Motor neuron (in vitro differentiated cells): ENCODE measurements at regions not wholly inside any gene's neighbourhood (a gene's known extent, or its start where the extent isn't known, plus 50 kb on each side); places are given as distances from the start of the nearest gene placed in this dataset.

ENCODE experiments used
- ATAC-seq, 8 experiments: fragments of 200-7000 bp; cut with Tn5 transposase; replicated peaks in 6 of 8; 2 replicates each; pipeline ENCODE4 v1.8.0; 2021; ENCODE audit warnings: mild to moderate bottlenecking in 8 of 8, moderate library complexity in 8 of 8
- H3K27ac ChIP-seq, 2 donors: fragments of 250-450 bp; sonication (Bioruptor Pico); 2 replicates each; pipeline ENCODE4 v1.9.0; 2021; ENCODE audit warnings: antibody characterized with exemption in 2 of 2, mild to moderate bottlenecking in 2 of 2, moderate library complexity in 1 of 2
- H3K4me1 ChIP-seq, 2 donors: fragments of 250-450 bp; sonication (Bioruptor Pico); replicated peaks in 1 of 2; 2 replicates each; pipeline ENCODE4 v1.6.1; 2021; ENCODE audit warnings: antibody characterized with exemption in 2 of 2, mild to moderate bottlenecking in 2 of 2, moderate library complexity in 1 of 2
- H3K4me3 ChIP-seq, 5 donors: fragments of 250-450 bp; sonication (Bioruptor Pico); 2 replicates each; pipeline ENCODE4 v1.9.0; 2021; ENCODE audit warnings: antibody characterized with exemption in 5 of 5, mild to moderate bottlenecking in 5 of 5, moderate library complexity in 4 of 5
- WGBS, 10 experiments: fragments of 450-650 bp; shearing (Covaris generic); methylation state at CpG; one replicate each; pipeline ENCODE4 v1.0.0; 2022; 5-methylcytosine and 5-hydroxymethylcytosine counted together
- in situ Hi-C, 9 experiments: fragments of 400-800 bp; cut with MboI; loops; one replicate each; pipeline ENCODE4 v1.15.0; 2021; ENCODE audit warnings: low sequenced_read_pairs in 9 of 9, low pct_unique_long_range_greater_than_20kb in 2 of 9; ENCODE audit not compliant: unreplicated experiment in 9 of 9

DNA sequence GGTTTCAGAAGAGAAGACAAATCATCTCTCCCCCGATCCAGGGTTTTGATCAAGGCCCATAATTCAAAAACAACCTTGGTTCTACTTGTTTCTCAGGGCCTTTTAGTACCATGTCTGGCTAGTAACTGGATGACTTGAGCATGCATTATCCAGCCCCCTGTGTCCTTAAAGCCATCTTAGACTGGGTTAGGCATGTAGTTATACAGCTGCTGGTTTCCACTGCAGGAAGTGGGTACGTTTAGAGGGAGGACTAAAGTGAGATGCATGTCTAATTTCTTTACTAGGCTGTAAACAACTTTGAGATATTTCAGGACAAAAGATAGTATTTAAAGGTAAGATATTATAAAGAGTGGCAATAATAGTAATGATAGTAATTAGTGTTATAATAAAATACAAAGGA, 372.0 kb downstream of the PLK2 start:
- no peak for ATAC-seq
- in situ Hi-C loops: no loop called here
- WGBS, 10 experiments: 33 to 100% (median 83%) methylated on average over 1 to 2 of the region's 2 CpGs
- H3K4me1 ChIP-seq: no peaks in the 10 kb centered on the region
- no peak overlapping the region for H3K4me3 ChIP-seq
- no peak overlapping the region for H3K27ac ChIP-seq

DNA sequence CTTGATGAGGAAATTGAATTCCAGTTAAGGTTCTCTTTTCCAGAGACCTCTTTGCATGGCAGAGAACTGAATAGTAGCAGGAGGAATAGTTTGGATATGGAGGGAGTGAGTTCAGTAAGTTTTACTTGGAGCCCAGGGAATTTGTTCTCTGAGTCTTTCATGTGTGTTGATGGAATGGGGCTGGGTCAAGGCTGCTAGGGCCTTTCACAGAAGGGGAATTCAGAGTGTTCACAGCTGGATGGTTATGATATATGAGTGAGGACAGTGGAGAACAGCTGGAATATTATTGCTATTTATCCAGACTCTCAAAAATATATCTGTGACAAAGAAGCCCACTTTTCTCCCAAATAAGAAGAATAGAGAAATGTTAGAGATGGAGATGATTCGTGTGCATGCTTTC, 372.8 kb downstream of the PLK2 start:
- Histone ChIP-seq H3K27ac (no peak overlapping the region), H3K4me3 (no peak overlapping the region), H3K4me1 (no peaks in the 10 kb centered on the region)
- in situ Hi-C loops: no loop called here
- WGBS, 10 experiments: 0 to 78% (median 28%) methylated on average over 1 of the region's 1 CpG; no CpG with 5 or more reads in 2 of the 10 experiments
- no peak for ATAC-seq

DNA sequence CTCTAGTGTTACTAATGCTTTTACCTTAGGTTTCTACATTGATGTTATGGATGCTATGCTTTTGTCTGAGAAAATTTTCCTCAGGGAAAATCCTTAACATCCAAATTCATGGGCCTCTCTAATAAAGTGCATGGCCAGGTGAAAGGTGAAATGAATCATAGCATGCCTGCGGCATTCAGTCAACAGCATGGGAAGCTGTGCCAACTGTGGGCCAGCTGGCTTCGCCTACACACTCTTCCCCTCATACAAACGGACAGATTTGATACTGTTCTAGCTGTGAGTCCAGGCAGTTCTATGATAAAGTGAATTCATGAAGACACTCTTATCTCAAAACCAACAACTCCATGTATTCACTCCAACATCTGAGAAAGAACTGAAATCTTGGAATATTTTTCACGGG, 374.1 kb downstream of the PLK2 start:
- ATAC-seq: no peak
- Histone ChIP-seq H3K4me1 (no peaks in the 10 kb centered on the region), H3K27ac (no peak overlapping the region), H3K4me3 (no peak overlapping the region)
- 50 to 100% (median 92%) methylated on average over 1 to 4 of the region's 4 CpGs; no CpG with 5 or more reads in 2 of the 10 experiments for WGBS, 10 experiments
- in situ Hi-C loops: no loop called here

- peaks cover 4 to 16% of the 10 kb centered on the region in 2 donors for H3K4me1 ChIP-seq
These were observed 378.5 kb downstream of the PLK2 start for GRCh38 chr5:58081435-58081834.

DNA sequence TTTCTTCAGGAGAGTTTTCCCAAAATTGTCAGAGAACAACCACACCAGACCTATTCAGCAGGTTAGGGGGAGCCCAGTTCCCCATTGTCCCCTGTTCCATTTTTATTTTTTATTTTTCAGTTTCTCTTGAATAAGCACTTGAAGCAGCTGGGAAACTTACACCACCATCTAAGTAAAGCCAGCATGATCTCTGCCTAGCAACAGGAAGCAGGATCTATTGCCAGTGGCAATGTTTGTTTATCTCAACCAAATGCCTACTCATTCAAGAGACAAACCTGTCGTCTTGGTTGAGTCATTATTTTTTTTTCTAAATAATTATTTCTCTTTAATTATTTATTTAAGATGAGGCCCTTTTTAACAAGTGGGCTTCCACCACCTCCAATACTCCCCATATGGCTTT, 379.3 kb downstream of the PLK2 start:
- in situ Hi-C loops: no loop called here
- 0 to 67% (median 38%) methylated on average over 1 of the region's 1 CpG; no CpG with 5 or more reads in 1 of the 10 experiments for WGBS, 10 experiments
- Histone ChIP-seq H3K27ac (no peak overlapping the region), H3K4me1 (peaks cover 4 to 24% of the 10 kb centered on the region in 2 donors), H3K4me3 (no peak overlapping the region)
- no peak for ATAC-seq

More at GRCh38 chr5:58081435-58081834, 378.5 kb downstream of the PLK2 start:
- no peak overlapping the region for H3K4me3 ChIP-seq
- no peak overlapping the region for H3K27ac ChIP-seq
- WGBS, 10 experiments: 44 to 100% (median 76%) methylated on average over 1 to 3 of the region's 3 CpGs; no CpG with 5 or more reads in 3 of the 10 experiments
- in situ Hi-C loops: no loop called here
- ATAC-seq: no peak

DNA sequence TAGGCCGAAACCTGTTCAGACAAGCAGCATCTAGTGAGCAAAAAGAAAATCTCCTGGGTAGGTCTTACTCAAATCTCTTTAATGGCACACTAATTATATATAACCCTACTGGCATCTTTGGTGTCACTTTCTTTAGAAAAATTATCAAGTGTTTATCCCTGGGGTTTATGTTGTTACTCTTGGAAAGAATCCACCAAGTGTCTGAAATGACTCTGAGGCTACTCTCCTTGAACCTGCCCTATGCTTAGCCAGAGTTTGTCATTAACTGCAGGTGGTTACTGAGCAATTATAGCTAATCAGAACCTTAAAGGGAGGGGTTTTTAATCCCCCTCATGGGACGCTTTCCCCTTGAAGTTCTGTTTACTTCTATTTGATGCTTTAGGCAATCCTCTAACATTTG, 381.9 kb downstream of the PLK2 start:
- WGBS, 10 experiments: 88 to 100% (median 100%) methylated on average over 1 to 2 of the region's 2 CpGs; no CpG with 5 or more reads in 1 of the 10 experiments

DNA sequence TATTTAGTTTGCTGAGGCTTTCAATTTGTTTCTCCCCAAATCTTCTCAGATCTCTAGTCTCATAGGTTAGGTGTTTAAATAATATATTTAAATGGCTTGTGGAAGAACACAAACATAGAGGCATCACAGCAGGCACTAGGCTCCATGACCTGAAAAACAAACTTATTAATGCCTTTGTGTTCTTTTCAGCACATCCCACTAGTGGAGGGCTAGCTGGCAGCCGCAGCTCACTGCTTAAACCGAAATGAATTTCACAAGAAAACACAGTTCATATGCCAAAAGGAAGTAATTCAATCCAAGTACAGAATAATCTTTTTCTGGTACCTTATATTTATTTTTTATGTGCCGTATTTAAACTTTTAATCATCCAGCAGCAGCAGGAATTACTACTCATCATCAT, 382.5 kb downstream of the PLK2 start:
- 67 to 100% (median 88%) methylated on average over 1 to 3 of the region's 3 CpGs; no CpG with 5 or more reads in 1 of the 10 experiments for WGBS, 10 experiments
- Histone ChIP-seq H3K4me1 (peaks cover 5 to 53% of the 10 kb centered on the region in 2 donors), H3K27ac (no peak overlapping the region), H3K4me3 (no peak overlapping the region)
- in situ Hi-C loops: no loop called here
- no peak for ATAC-seq

More for the DNA sequence above, 381.9 kb downstream of the PLK2 start:
- Histone ChIP-seq H3K27ac (no peak overlapping the region), H3K4me3 (no peak overlapping the region), H3K4me1 (peaks cover 4 to 48% of the 10 kb centered on the region in 2 donors)
- in situ Hi-C loops: no loop called here
- no peak for ATAC-seq

- WGBS, 10 experiments: 63 to 100% (median 89%) methylated on average over 1 to 7 of the region's 7 CpGs; no CpG with 5 or more reads in 1 of the 10 experiments
- in situ Hi-C loops: no loop called here
- no peak overlapping the region for H3K4me3 ChIP-seq
- H3K4me1 ChIP-seq: peaks cover 11 to 60% of the 10 kb centered on the region in 2 donors
- peak in 7 of 8 experiments; percentile 30 to 95 (median 73) for ATAC-seq
- H3K27ac ChIP-seq: no peak overlapping the region
These were observed 383.2 kb downstream of the PLK2 start for GRCh38 chr5:58076483-58077257.

DNA sequence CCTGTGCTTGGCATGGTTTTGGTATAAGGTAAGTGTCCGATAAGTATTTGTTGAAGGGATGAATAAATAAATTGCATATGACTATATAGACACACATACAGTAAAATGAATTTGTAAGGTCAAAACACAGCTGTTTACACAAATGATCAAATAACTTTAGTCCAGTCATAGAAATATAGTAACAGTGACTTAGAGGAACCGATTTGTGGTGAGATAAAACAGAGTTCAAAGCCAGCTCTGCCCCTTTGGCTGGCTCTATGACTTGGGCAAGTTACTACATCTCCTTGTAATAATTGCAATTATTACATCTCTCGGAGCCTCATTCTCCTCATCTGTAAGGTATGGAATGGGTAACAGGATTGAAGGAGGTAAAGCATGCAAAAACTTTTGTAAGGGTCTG, 384.0 kb downstream of the PLK2 start:
- 59 to 100% (median 87%) methylated on average over 1 to 3 of the region's 3 CpGs; no CpG with 5 or more reads in 1 of the 10 experiments for WGBS, 10 experiments

DNA sequence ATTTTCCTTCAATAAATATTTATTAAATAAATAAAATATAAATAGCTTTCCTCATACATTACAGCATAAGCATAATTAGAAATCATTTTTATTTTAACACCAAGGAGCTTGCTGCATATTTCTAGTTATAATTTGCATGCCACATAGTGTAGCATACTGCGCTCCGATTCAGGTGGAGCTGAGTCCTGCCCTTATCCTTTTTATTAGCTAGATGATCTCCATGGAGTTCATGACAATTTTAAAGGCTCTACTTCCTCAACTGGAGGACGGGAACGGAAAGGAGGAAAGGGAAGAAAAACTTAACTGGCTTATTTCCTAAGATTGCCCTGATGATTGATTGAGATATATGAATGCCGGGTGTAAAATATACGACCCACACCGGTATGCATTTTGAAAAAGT, 385.2 kb downstream of the PLK2 start:
- in situ Hi-C loops: no loop called here
- Histone ChIP-seq H3K4me3 (no peak overlapping the region), H3K27ac (no peak overlapping the region), H3K4me1 (peaks cover 14 to 67% of the 10 kb centered on the region in 2 donors)
- WGBS, 10 experiments: 51 to 96% (median 84%) methylated on average over 2 to 7 of the region's 7 CpGs
- no peak for ATAC-seq

More for the DNA sequence above, 384.0 kb downstream of the PLK2 start:
- Histone ChIP-seq H3K4me3 (no peak overlapping the region), H3K27ac (no peak overlapping the region), H3K4me1 (peaks cover 14 to 67% of the 10 kb centered on the region in 2 donors)
- in situ Hi-C loops: no loop called here
- ATAC-seq: no peak

- no peak overlapping the region for H3K4me3 ChIP-seq
- in situ Hi-C loops: no loop called here
- peaks cover 14 to 67% of the 10 kb centered on the region in 2 donors for H3K4me1 ChIP-seq
- no peak overlapping the region for H3K27ac ChIP-seq
- 34 to 100% (median 66%) methylated on average over 1 to 4 of the region's 4 CpGs for WGBS, 10 experiments
- ATAC-seq: no peak
These were observed 385.7 kb downstream of the PLK2 start for GRCh38 chr5:58074222-58074621.

DNA sequence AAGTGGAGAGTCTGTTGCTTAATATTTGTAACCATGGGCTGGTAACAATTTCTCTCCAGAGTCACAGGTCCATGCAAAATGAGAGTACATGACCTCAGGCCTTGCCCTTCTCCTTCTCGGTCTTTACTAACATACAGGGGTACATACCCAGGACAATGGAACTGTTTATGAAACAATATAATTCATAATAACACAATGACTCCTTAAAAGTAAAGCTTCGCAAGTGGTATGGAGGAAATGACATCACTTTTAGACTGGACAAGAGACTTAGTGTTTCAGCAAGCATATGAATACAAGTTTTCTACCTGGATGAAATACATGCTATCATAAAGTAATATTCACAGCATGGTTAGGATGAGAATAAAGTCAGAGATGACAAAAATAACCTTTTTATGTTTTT, 386.6 kb downstream of the PLK2 start:
- no peak for ATAC-seq
- WGBS, 10 experiments: 88 to 100% (median 97%) methylated on average over 1 to 2 of the region's 2 CpGs; no CpG with 5 or more reads in 2 of the 10 experiments
- in situ Hi-C loops: no loop called here
- H3K4me1 ChIP-seq: peaks cover 14 to 67% of the 10 kb centered on the region in 2 donors
- H3K4me3 ChIP-seq: no peak overlapping the region
- H3K27ac ChIP-seq: no peak overlapping the region

- in situ Hi-C loops: no loop called here
- ATAC-seq: peak in 5 of 8 experiments; percentile 13 to 64 (median 53)
- Histone ChIP-seq H3K4me1 (peaks cover 14 to 60% of the 10 kb centered on the region in 2 donors), H3K27ac (no peak overlapping the region), H3K4me3 (no peak overlapping the region)
- WGBS, 10 experiments: 19 to 70% (median 49%) methylated on average over 2 to 6 of the region's 6 CpGs
These were observed 387.5 kb downstream of the PLK2 start for GRCh38 chr5:58072300-58072965.
